ENCODE measurements at regions not wholly inside any gene's neighbourhood (a gene's known extent, or its start where the extent isn't known, plus 50 kb on each side); places are given as distances from the start of the nearest gene placed in this dataset.
"Not testable (repeated sequence)": the region's sequence is repeated elsewhere in the genome, so short reads cannot be mapped to it uniquely, and the experiment has no call there.

DNA sequence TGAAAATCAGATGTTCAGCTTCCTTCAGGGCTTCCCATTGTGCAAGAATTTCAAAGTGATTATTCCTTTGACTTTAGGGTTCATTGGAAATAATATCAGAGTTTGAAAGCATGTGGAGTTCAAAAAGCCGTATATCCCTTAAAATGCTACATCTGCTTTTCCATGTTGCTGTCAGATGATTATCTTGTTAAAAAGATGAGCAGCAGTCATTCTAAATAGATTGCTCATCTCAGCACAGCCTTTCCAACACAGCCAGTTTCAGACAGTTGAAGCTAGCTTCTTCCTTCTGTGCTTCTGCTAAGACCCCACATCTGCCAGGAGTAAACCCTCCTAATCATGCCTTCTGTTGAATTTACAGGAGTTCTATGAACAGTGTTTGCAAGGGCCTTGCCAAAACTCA is 204.4 kb upstream of the PTER start:
- ChIA-PET POLR2A (no interaction called here), CTCF (no interaction called here)
- no peak for DNase-seq (ENCODE audit: extremely low spot score)
- TF ChIP-seq LEF1 (IDR thresholded peaks at IDR 0.05; ENCODE audit: borderline replicate concordance) (no peak), CTBP1 (IDR thresholded peaks at IDR 0.05; ENCODE audit: borderline replicate concordance) (no peak), FOXM1 (IDR thresholded peaks at IDR 0.05; ENCODE audit: borderline replicate concordance) (no peak), ZNF384 (IDR thresholded peaks at IDR 0.05) (no peak), NFRKB (IDR thresholded peaks at IDR 0.05) (no peak), ARNT (IDR thresholded peaks at IDR 0.05) (no peak), FOXA1 (IDR thresholded peaks at IDR 0.05) (no peak), L3MBTL2 (conservative IDR thresholded peaks at IDR 0.05) (no peak)
- TF ChIP-seq, protein P1, sequence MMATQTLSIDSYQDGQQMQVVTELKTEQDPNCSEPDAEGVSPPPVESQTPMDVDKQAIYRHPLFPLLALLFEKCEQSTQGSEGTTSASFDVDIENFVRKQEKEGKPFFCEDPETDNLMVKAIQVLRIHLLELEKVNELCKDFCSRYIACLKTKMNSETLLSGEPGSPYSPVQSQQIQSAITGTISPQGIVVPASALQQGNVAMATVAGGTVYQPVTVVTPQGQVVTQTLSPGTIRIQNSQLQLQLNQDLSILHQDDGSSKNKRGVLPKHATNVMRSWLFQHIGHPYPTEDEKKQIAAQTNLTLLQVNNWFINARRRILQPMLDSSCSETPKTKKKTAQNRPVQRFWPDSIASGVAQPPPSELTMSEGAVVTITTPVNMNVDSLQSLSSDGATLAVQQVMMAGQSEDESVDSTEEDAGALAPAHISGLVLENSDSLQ (IDR thresholded peaks at IDR 0.05): no peak

DNA sequence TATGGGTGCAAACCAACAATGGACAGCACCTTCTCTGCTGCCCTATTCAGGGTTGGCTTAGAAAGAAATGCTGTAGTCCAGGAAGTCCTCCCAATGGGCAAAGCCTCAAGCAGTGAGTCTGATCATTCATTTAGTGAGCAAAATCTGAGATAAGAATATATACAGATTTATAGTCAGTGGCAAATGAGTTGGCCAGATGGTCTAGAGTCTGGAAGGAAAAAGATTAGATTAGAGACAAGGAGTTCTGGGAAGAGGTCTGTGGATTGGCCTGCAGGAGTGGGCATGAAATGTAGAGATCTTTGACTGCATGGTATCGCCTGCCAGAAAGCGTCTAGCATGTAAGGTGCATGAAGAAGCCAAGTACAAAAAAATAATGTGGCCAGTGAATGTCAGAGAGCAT is 201.9 kb upstream of the PTER start:
- ChIA-PET POLR2A (no interaction called here), CTCF (no interaction called here)
- TF ChIP-seq SUZ12 (IDR thresholded peaks at IDR 0.05) (no peak), LEF1 (IDR thresholded peaks at IDR 0.05; ENCODE audit: borderline replicate concordance) (no peak), ELF4 (IDR thresholded peaks at IDR 0.05) (no peak), HDGF (IDR thresholded peaks at IDR 0.05; ENCODE audit: borderline replicate concordance) (no peak), ZNF384 (IDR thresholded peaks at IDR 0.05) (no peak), SP1 (IDR thresholded peaks at IDR 0.05) (no peak), FOXA1 (IDR thresholded peaks at IDR 0.05) (no peak), NFRKB (IDR thresholded peaks at IDR 0.05) (no peak), CTBP1 (IDR thresholded peaks at IDR 0.05; ENCODE audit: borderline replicate concordance) (no peak), ARNT (IDR thresholded peaks at IDR 0.05) (no peak), TARDBP (IDR thresholded peaks at IDR 0.05) (no peak), L3MBTL2 (conservative IDR thresholded peaks at IDR 0.05) (no peak), FOXM1 (IDR thresholded peaks at IDR 0.05; ENCODE audit: borderline replicate concordance) (no peak)
- DNase-seq (ENCODE audit: extremely low spot score): no peak

DNA sequence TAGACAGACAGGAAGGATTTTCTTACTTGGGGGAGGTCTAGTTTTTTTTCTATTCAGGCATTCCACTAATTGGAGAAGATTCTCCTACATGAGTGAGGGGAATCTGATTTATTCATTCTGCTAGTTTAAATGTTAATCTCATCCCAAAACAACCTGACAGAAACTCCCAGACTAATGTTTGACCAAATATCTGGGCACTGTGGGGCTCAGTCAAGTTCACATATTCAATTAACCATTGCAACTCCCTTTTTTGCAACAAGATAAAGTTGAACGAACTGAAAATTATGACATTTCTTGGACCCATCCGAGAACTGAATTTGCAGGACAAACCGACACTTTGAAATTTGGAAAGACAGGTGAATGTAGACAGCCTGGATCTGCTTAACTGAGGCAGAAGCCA is 194.4 kb upstream of the PTER start:
- no peak for TF ChIP-seq HDGF (IDR thresholded peaks at IDR 0.05; ENCODE audit: borderline replicate concordance)
- no peak for TF ChIP-seq BHLHE40 (IDR thresholded peaks at IDR 0.05; ENCODE audit: borderline replicate concordance)
- TF ChIP-seq L3MBTL2 (conservative IDR thresholded peaks at IDR 0.05): no peak
- no peak for TF ChIP-seq SUZ12 (IDR thresholded peaks at IDR 0.05)
- TF ChIP-seq ELF4 (IDR thresholded peaks at IDR 0.05): no peak
- TF ChIP-seq FOXM1 (IDR thresholded peaks at IDR 0.05; ENCODE audit: borderline replicate concordance): no peak
- TF ChIP-seq TARDBP (IDR thresholded peaks at IDR 0.05): no peak
- TF ChIP-seq, protein P1 (IDR thresholded peaks at IDR 0.05): no peak
- no peak for TF ChIP-seq FOXK2 (IDR thresholded peaks at IDR 0.05)
- no peak for TF ChIP-seq NFRKB (IDR thresholded peaks at IDR 0.05)
- TF ChIP-seq FOXA1 (IDR thresholded peaks at IDR 0.05): no peak
- TF ChIP-seq ARNT (IDR thresholded peaks at IDR 0.05): no peak
- TF ChIP-seq SP1 (IDR thresholded peaks at IDR 0.05): no peak
- TF ChIP-seq ZNF384 (IDR thresholded peaks at IDR 0.05): no peak
- no peak for TF ChIP-seq CTBP1 (IDR thresholded peaks at IDR 0.05; ENCODE audit: borderline replicate concordance)
- no peak for TF ChIP-seq LEF1 (IDR thresholded peaks at IDR 0.05; ENCODE audit: borderline replicate concordance)
- POLR2A ChIA-PET: no interaction called here
- no peak for DNase-seq (ENCODE audit: extremely low spot score)
- CTCF ChIA-PET: no interaction called here

DNA sequence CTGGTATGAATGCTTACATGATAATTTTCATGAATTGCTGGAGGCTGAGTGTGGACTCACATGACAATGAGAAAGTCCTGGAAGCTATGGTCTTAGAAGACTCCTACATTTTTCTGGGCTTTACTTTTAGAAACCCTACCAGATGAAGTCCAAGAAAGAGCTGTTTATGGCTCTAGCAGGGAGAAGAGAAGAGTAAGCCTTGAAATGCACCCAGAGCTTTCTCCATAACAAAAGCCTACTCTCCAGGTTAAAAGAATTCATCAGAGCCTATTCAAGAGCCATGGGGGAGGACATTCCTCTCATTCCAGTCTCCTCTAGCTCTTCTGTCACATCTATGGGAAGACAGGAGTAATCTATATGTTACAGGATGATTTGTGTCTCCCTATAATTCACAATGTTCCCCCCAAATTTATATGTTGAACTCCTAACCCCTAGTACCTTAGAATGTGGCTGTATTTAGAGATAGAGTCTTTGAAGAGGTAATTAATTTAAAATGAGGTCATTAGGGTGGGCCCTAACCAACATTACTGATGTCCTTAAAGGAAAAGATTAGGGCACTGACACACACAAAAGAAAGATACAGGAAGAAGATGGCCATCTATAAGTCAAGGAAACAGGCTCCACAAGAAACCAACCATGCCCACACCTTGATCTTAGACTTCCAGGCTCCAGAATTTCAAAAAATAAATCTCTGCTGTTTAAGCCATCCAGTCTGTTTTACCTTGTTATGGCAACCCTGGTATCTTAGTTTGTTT is 193.8 kb upstream of the PTER start:
- POLR2A ChIA-PET: no interaction called here
- DNase-seq (ENCODE audit: extremely low spot score): no peak
- no peak for TF ChIP-seq ELF4 (IDR thresholded peaks at IDR 0.05)
- no peak for TF ChIP-seq ZNF384 (IDR thresholded peaks at IDR 0.05)
- no peak for TF ChIP-seq CTBP1 (IDR thresholded peaks at IDR 0.05; ENCODE audit: borderline replicate concordance)
- TF ChIP-seq L3MBTL2 (conservative IDR thresholded peaks at IDR 0.05): no peak
- no peak for TF ChIP-seq SUZ12 (IDR thresholded peaks at IDR 0.05)
- no peak for TF ChIP-seq TARDBP (IDR thresholded peaks at IDR 0.05)
- TF ChIP-seq FOXM1 (IDR thresholded peaks at IDR 0.05; ENCODE audit: borderline replicate concordance): no peak
- no peak for TF ChIP-seq ARNT (IDR thresholded peaks at IDR 0.05)
- no peak for TF ChIP-seq LEF1 (IDR thresholded peaks at IDR 0.05; ENCODE audit: borderline replicate concordance)
- TF ChIP-seq FOXK2 (IDR thresholded peaks at IDR 0.05): no peak
- TF ChIP-seq SP1 (IDR thresholded peaks at IDR 0.05): no peak
- no peak for TF ChIP-seq NFRKB (IDR thresholded peaks at IDR 0.05)
- TF ChIP-seq, protein P1 (IDR thresholded peaks at IDR 0.05): no peak
- TF ChIP-seq BHLHE40 (IDR thresholded peaks at IDR 0.05; ENCODE audit: borderline replicate concordance): no peak
- no peak for TF ChIP-seq HDGF (IDR thresholded peaks at IDR 0.05; ENCODE audit: borderline replicate concordance)
- TF ChIP-seq FOXA1 (IDR thresholded peaks at IDR 0.05): no peak
- CTCF ChIA-PET: no interaction called here

DNA sequence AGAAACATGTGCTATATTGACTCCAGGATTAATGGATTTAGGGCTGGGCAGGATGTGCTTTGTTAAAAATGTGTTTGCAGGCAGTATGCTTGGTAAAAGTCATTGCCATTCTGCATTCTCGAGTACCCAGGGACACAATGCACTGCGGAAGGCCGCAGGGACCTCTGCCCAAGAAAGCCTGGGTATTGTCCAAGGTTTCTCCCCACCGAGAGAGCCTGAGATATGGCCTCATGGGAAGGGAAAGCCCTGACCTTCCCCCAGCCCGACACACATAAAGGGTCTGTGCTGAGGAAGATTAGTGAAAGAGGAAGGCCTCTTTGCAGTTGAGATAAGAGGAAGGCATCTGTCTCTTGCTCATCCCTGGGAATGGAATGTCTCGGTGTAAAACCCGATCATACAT is 186.7 kb upstream of the PTER start:
- DNase-seq (ENCODE audit: extremely low spot score); CTCF ChIA-PET; POLR2A ChIA-PET: not testable (repeated sequence)

DNA sequence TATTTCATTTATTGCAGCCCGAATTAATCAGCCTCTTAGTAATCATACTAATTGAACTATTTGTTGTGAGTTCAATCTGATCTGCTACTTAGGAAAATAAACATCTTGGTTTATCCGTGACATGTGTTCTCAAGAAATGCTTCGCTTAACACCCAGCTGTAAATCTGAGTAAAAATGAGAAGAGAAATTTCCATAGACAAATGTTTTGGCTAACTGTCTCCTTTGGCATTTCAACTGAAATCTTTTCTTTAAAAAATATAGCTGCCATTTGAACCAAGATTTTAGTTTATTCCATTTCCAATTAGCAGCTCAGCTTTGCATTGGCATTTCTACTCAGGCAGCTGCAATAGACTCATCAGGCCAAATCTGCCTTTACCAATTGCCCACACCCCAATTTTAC is 180.5 kb upstream of the PTER start:
- TF ChIP-seq FOXM1 (IDR thresholded peaks at IDR 0.05; ENCODE audit: borderline replicate concordance) (no peak), LEF1 (IDR thresholded peaks at IDR 0.05; ENCODE audit: borderline replicate concordance) (no peak), ZNF384 (IDR thresholded peaks at IDR 0.05) (no peak), TARDBP (IDR thresholded peaks at IDR 0.05) (no peak), CTBP1 (IDR thresholded peaks at IDR 0.05; ENCODE audit: borderline replicate concordance) (no peak), SP1 (IDR thresholded peaks at IDR 0.05) (no peak), HDGF (IDR thresholded peaks at IDR 0.05; ENCODE audit: borderline replicate concordance) (no peak), FOXA1 (IDR thresholded peaks at IDR 0.05) (no peak)
- TF ChIP-seq, protein P1 (IDR thresholded peaks at IDR 0.05): no peak
- CTCF ChIA-PET: no interaction called here
- POLR2A ChIA-PET: no interaction called here
- no peak for DNase-seq (ENCODE audit: extremely low spot score)

All from HEK293T (cell line).